ENCODE measurements at regions not wholly inside any gene's neighbourhood (a gene's known extent, or its start where the extent isn't known, plus 50 kb on each side); places are given as distances from the start of the nearest gene placed in this dataset.

- TF ChIP-seq CTCF (IDR thresholded peaks at IDR 0.05) (no peak), POLR2A (IDR thresholded peaks at IDR 0.05) (no peak), EP300 (IDR thresholded peaks at IDR 0.05) (no peak)
Measured at GRCh38 chr9:24044576-24044975, 218.5 kb upstream of the ELAVL2 start.

All from stomach (tissue), 4 donors.